GM06990 (cell line): ENCODE measurements at regions not wholly inside any gene's neighbourhood (a gene's known extent, or its start where the extent isn't known, plus 50 kb on each side); places are given as distances from the start of the nearest gene placed in this dataset.

ENCODE experiments used
- DNase-seq: peaks from one replicate; pipeline ENCODE4 v3.0.0-alpha.2; 2011; ENCODE audit not compliant: insufficient read length; ENCODE audit errors: extremely low read depth
- H3K27me3 ChIP-seq: replicated peaks from 2 replicates; pipeline ENCODE4 v1.6.0; 2011; ENCODE audit warnings: low read length; ENCODE audit not compliant: control insufficient read depth, insufficient read depth
- H3K36me3 ChIP-seq: 2 replicates; pipeline ENCODE4 v1.5.1; 2011; ENCODE audit warnings: low read length; ENCODE audit not compliant: control insufficient read depth, insufficient read depth
- H3K4me3 ChIP-seq: replicated peaks from 2 replicates; pipeline ENCODE4 v1.5.1; 2011; ENCODE audit warnings: low read depth, mild to moderate bottlenecking, control low read depth, low read length
- CTCF ChIP-seq: IDR thresholded peaks from 2 replicates; pipeline ENCODE4 v1.5.1; 2011; ENCODE audit warnings: low read length, control low read depth, mild to moderate bottlenecking, inconsistent platforms; ENCODE audit not compliant: insufficient read depth, poor library complexity, severe bottlenecking

- H3K4me3 ChIP-seq, result no peak overlapping the region
- TF ChIP-seq CTCF, result no peak
- no peaks in the 10 kb centered on the region for H3K27me3 ChIP-seq
- DNase-seq, result no peak
- H3K36me3 ChIP-seq, result no peaks in the 10 kb centered on the region
Measured at GRCh38 chr14:104290756-104291122, 152.4 kb downstream of the KIF26A start.

- DNase-seq, result no peak
- Histone ChIP-seq H3K27me3 (no peaks in the 10 kb centered on the region), H3K36me3 (no peaks in the 10 kb centered on the region), H3K4me3 (no peak overlapping the region)
- no peak for TF ChIP-seq CTCF
Measured at GRCh38 chr14:104291123-104292000, 153.0 kb downstream of the KIF26A start.

GRCh38 chr14:104292084-104292970 is 153.9 kb downstream of the KIF26A start:
- DNase-seq, result no peak
- no peak overlapping the region for H3K4me3 ChIP-seq
- TF ChIP-seq CTCF, result no peak
- H3K27me3 ChIP-seq, result no peaks in the 10 kb centered on the region; the same call in 1 of the 2 replicates
- no peaks in the 10 kb centered on the region for H3K36me3 ChIP-seq

GRCh38 chr14:104293231-104293841 is 154.9 kb downstream of the KIF26A start:
- Histone ChIP-seq H3K36me3 (no peaks in the 10 kb centered on the region), H3K27me3 (no peaks in the 10 kb centered on the region; the same call in 1 of the 2 replicates), H3K4me3 (no peak overlapping the region)
- no peak for DNase-seq
- TF ChIP-seq CTCF, result no peak

GRCh38 chr14:104293851-104294627 is 155.7 kb downstream of the KIF26A start:
- Histone ChIP-seq H3K27me3 (no peaks in the 10 kb centered on the region; the same call in 1 of the 2 replicates), H3K36me3 (no peaks in the 10 kb centered on the region), H3K4me3 (no peak overlapping the region)
- DNase-seq, result no peak
- TF ChIP-seq CTCF, result peak; percentile 27
